COLO829 (cell line): ENCODE measurements at regions not wholly inside any gene's neighbourhood (a gene's known extent, or its start where the extent isn't known, plus 50 kb on each side); places are given as distances from the start of the nearest gene placed in this dataset.

Experiments used
- DNase-seq: peaks from one replicate; pipeline ENCODE4 v3.0.0; 2012; ENCODE audit warnings: low spot score

DNA sequence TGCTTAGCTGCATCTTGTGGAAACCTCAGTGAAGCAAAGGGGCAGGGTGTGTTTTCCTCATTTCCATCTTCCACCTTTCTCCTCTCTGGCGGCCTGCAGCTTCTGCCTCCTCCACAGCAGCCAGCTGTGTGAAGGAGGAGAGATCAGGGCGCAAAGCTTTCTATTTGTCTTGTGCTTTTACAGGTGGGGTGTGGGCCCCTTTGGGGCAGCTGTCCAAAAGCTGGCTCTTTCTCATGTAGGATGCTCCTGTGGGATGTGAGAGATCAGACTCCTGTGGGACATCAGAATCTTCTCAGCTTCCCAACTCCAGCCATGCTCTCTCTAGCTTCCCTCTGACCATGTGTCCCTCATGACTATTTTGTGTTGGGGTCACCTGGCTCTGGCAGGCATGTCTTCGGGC lies 227.1 kb downstream of the MID1 start:
- no peak for DNase-seq

GRCh38 chrX:10393899-10394298 lies 226.5 kb downstream of the MID1 start:
- DNase-seq: peak; percentile 8

DNA sequence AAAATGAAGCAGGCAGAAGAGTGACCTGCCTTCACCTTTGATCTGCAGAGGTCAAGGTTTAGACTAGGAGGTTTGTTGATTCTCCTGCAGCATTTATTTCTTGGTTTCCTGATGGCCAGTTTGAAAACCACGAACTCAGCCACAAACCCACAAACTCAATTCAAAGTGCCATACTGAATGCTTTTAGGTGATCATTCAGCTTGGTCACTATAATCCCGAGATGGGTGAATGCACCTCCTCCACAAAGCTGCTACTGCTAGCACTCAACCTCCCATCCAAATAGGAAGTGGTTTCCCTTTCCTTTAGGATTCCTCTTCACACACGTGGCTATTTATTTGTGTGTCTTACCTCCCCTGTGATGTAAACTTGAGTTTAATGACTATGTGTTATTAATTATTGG lies 225.2 kb downstream of the MID1 start:
- DNase-seq: no peak
